HEK293 (cell line): ENCODE measurements at regions not wholly inside any gene's neighbourhood (a gene's known extent, or its start where the extent isn't known, plus 50 kb on each side); places are given as distances from the start of the nearest gene placed in this dataset.
"Not testable (repeated sequence)": the region's sequence is repeated elsewhere in the genome, so short reads cannot be mapped to it uniquely, and the experiment has no call there.

Source experiments
- ATF2 ChIP-seq: fragments of 450-650 bp; formaldehyde crosslinking; IDR thresholded peaks from 2 replicates; pipeline ENCODE4 v1.5.1; 2016; ENCODE audit warnings: missing biosample characterization, missing genetic modification characterization, low read depth
- CTCF ChIP-seq: fragments of 450-650 bp; formaldehyde crosslinking; IDR thresholded peaks from 2 replicates; pipeline ENCODE4 v1.5.1; 2016; ENCODE audit warnings: missing biosample characterization, missing genetic modification characterization
- HOXA7 ChIP-seq: sonication (generic); formaldehyde crosslinking; IDR thresholded peaks from 2 replicates; pipeline ENCODE4 v1.8.1; 2022; ENCODE audit warnings: missing genetic modification reagents, borderline replicate concordance
- REPIN1 ChIP-seq: fragments of 450-650 bp; formaldehyde crosslinking; IDR thresholded peaks from 2 replicates; pipeline ENCODE4 v1.5.1; 2017; ENCODE audit warnings: missing biosample characterization, missing genetic modification characterization, low read depth
- SALL2 ChIP-seq: fragments of 450-650 bp; formaldehyde crosslinking; IDR thresholded peaks from 2 replicates; pipeline ENCODE4 v1.5.0; 2017; ENCODE audit warnings: missing biosample characterization, mild to moderate bottlenecking, missing genetic modification characterization, borderline replicate concordance
- ZFP69B ChIP-seq: fragments of 450-650 bp; formaldehyde crosslinking; IDR thresholded peaks from 2 replicates; pipeline ENCODE4 v1.5.1; 2016; ENCODE audit warnings: missing biosample characterization, missing genetic modification characterization
- ZNF174 ChIP-seq: fragments of 450-650 bp; formaldehyde crosslinking; IDR thresholded peaks from 2 replicates; pipeline ENCODE4 v1.5.0; 2017; ENCODE audit warnings: missing biosample characterization, mild to moderate bottlenecking, missing genetic modification characterization
- ZNF248 ChIP-seq: fragments of 450-650 bp; formaldehyde crosslinking; IDR thresholded peaks from 2 replicates; pipeline ENCODE4 v1.5.1; 2017; ENCODE audit warnings: missing biosample characterization, missing genetic modification characterization
- ZNF274 ChIP-seq, 2 experiments: fragments of 200-500 bp in 1 of 2; fragments of 450-650 bp in 1 of 2; sonication (Bioruptor generic) in 1 of 2; formaldehyde crosslinking in 1 of 2; IDR thresholded peaks; 2 replicates each; pipeline versions ENCODE4 v1.5.1 to v1.6.1; 2014 to 2016; ENCODE audit warnings: borderline replicate concordance in 1 of 2, inconsistent platforms in 1 of 2, low read length in 1 of 2, missing biosample characterization in 1 of 2, missing genetic modification characterization in 1 of 2
- ZNF366 ChIP-seq: fragments of 450-650 bp; formaldehyde crosslinking; conservative IDR thresholded peaks from 2 replicates; pipeline ENCODE4 v1.5.1; 2016; ENCODE audit warnings: missing biosample characterization, missing genetic modification characterization

- not testable (repeated sequence) for TF ChIP-seq ZNF274 (IDR thresholded peaks at IDR 0.05; ENCODE audit: low read length); ZNF274 (tag by site-specific recombination; IDR thresholded peaks at IDR 0.05; ENCODE audit: borderline replicate concordance); CTCF (tag by site-specific recombination); ATF2 (tag by site-specific recombination); ZNF248; SALL2 (tag by site-specific recombination); REPIN1; ZNF174 (tag by site-specific recombination); HOXA7 (CRISPR knock-in tag); ZNF366 (tag by site-specific recombination); ZFP69B (tag by site-specific recombination)
Measured at GRCh38 chr3:10109-10996, 186.2 kb upstream of the CHL1 start.
